ENCODE measurements at regions not wholly inside any gene's neighbourhood (a gene's known extent, or its start where the extent isn't known, plus 50 kb on each side); places are given as distances from the start of the nearest gene placed in this dataset.

DNA sequence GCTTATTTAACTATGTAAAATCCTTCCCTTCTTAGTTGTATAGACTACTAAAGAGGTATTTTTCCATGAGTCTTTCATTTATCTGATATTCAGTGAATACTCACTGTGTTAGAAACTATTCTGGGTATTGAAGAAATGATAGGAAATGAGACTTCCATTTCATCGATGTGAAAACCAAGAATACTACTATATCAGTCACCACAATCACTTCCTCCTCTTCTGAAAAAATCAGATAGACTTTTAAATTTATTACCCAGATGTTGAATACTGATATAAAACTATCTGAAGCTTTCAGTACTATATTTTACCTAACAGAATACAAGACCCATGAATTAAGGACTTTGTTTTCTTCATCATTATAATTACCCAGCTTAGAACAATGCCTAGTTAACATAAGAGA lies 1801.1 kb upstream of the CELF4 start:
- CTCF ChIA-PET: no interaction called here

GRCh38 chr18:39365836-39366485 lies 1800.4 kb upstream of the CELF4 start:
- DNase-seq (no peak), ATAC-seq (replicated peaks in 1 of 4) (no peak)
- H3K9me3 Mint-ChIP-seq: peaks cover 0 to 13% (median 11%) of the 10 kb centered on the region in 3 donors
- Histone ChIP-seq H3K36me3 (ENCODE audit: control insufficient read depth in 2 of 2, extremely low read depth in 1 of 2, insufficient read depth in 1 of 2, low read length in 1 of 2) (no peaks in the 10 kb centered on the region), H3K9me3 (no peaks in the 10 kb centered on the region), H3K4me1 (ENCODE audit: control insufficient read depth in 1 of 2, extremely low read depth in 1 of 2, insufficient read depth in 2 of 2, low read length in 2 of 2) (peaks cover 0 to 3% of the 10 kb centered on the region in 2 experiments), H3K4me3 (ENCODE audit: control insufficient read depth in 1 of 2, extremely low read depth in 1 of 2, low read length in 1 of 2) (no peak overlapping the region), H3K27ac (ENCODE audit: low read length) (no peak overlapping the region), H3K27me3 (replicated peaks in 1 of 2; ENCODE audit: control insufficient read depth in 2 of 2, extremely low read depth in 1 of 2, insufficient read depth in 2 of 2, low read length in 1 of 2) (no peaks in the 10 kb centered on the region)
- ChIA-PET POLR2A (no interaction called here), CTCF (interaction anchor here in 1 of 2 donors (0.8 kb wide), 1 partner anchor 841 kb away, joined by 3 read pairs; no protein-coding TSS in a partner anchor)
- H3K4me1 Mint-ChIP-seq: no peaks in the 10 kb centered on the region
- H3K27me3 Mint-ChIP-seq: no peaks in the 10 kb centered on the region
- H3K27ac Mint-ChIP-seq: no peak overlapping the region
- WGBS (ENCODE audit: insufficient coverage): 15% methylated on average over 3 of the region's 3 CpGs
- no peak overlapping the region for H3K4me3 Mint-ChIP-seq
- H3K36me3 Mint-ChIP-seq: no peaks in the 10 kb centered on the region

More for the DNA sequence above, 1801.1 kb upstream of the CELF4 start:
- H3K36me3 ChIP-seq (ENCODE audit: control insufficient read depth in 2 of 2, extremely low read depth in 1 of 2, insufficient read depth in 1 of 2, low read length in 1 of 2): no peaks in the 10 kb centered on the region
- WGBS (ENCODE audit: insufficient coverage): no CpG with 5 or more reads among the region's 1 CpG
- no peak overlapping the region for H3K4me3 Mint-ChIP-seq
- no peaks in the 10 kb centered on the region for H3K36me3 Mint-ChIP-seq
- no peak overlapping the region for H3K4me3 ChIP-seq (ENCODE audit: control insufficient read depth in 1 of 2, extremely low read depth in 1 of 2, low read length in 1 of 2)
- H3K4me1 Mint-ChIP-seq: no peaks in the 10 kb centered on the region
- ATAC-seq (replicated peaks in 1 of 4): no peak
- no peak for DNase-seq
- H3K9me3 Mint-ChIP-seq: peaks cover 0 to 13% (median 12%) of the 10 kb centered on the region in 3 donors
- H3K27ac Mint-ChIP-seq: no peak overlapping the region
- POLR2A ChIA-PET: no interaction called here
- no peaks in the 10 kb centered on the region for H3K27me3 ChIP-seq (replicated peaks in 1 of 2; ENCODE audit: control insufficient read depth in 2 of 2, extremely low read depth in 1 of 2, insufficient read depth in 2 of 2, low read length in 1 of 2)
- H3K27me3 Mint-ChIP-seq: no peaks in the 10 kb centered on the region
- no peaks in the 10 kb centered on the region for H3K9me3 ChIP-seq
- peaks cover 0 to 3% of the 10 kb centered on the region in 2 experiments for H3K4me1 ChIP-seq (ENCODE audit: control insufficient read depth in 1 of 2, extremely low read depth in 1 of 2, insufficient read depth in 2 of 2, low read length in 2 of 2)
- no peak overlapping the region for H3K27ac ChIP-seq (ENCODE audit: low read length)

DNA sequence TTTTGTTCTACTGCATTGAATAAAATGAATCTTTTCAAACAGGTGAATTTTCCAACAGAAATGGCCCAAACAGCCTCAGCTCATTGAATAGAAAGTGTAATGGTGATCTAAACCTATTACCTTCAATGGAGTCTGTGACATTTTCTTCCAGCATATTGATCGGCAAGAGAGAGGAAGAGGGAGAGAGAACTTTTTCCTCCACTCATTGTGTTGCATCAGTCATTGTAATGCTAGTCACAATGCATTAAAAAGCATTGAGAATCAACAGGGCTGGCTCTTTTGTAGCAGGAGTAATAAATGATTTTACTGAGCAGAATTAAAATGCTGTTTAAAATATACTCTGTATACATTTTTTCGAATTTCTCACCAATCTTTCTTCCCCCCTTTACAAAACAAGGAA lies 1794.5 kb upstream of the CELF4 start:
- no CpG with 5 or more reads among the region's 2 CpGs for WGBS (ENCODE audit: insufficient coverage)
- Histone ChIP-seq H3K4me1 (ENCODE audit: control insufficient read depth in 1 of 2, extremely low read depth in 1 of 2, insufficient read depth in 2 of 2, low read length in 2 of 2) (no peaks in the 10 kb centered on the region), H3K4me3 (ENCODE audit: control insufficient read depth in 1 of 2, extremely low read depth in 1 of 2, low read length in 1 of 2) (no peak overlapping the region), H3K27ac (ENCODE audit: low read length) (no peak overlapping the region), H3K27me3 (replicated peaks in 1 of 2; ENCODE audit: control insufficient read depth in 2 of 2, extremely low read depth in 1 of 2, insufficient read depth in 2 of 2, low read length in 1 of 2) (no peaks in the 10 kb centered on the region), H3K36me3 (ENCODE audit: control insufficient read depth in 2 of 2, extremely low read depth in 1 of 2, insufficient read depth in 1 of 2, low read length in 1 of 2) (no peaks in the 10 kb centered on the region), H3K9me3 (no peaks in the 10 kb centered on the region)
- Mint-ChIP-seq H3K27me3 (no peaks in the 10 kb centered on the region), H3K27ac (no peak overlapping the region), H3K36me3 (no peaks in the 10 kb centered on the region), H3K4me3 (no peak overlapping the region), H3K9me3 (peaks cover 0 to 9% (median 3%) of the 10 kb centered on the region in 3 donors), H3K4me1 (no peaks in the 10 kb centered on the region)
- DNase-seq: no peak
- no peak for ATAC-seq (replicated peaks in 1 of 4)
- POLR2A ChIA-PET: no interaction called here
- CTCF ChIA-PET: no interaction called here

GRCh38 chr18:39359636-39360035 lies 1794.0 kb upstream of the CELF4 start:
- ATAC-seq (replicated peaks in 1 of 4) (no peak), DNase-seq (no peak)
- H3K27me3 ChIP-seq (replicated peaks in 1 of 2; ENCODE audit: control insufficient read depth in 2 of 2, extremely low read depth in 1 of 2, insufficient read depth in 2 of 2, low read length in 1 of 2): no peaks in the 10 kb centered on the region
- Mint-ChIP-seq H3K4me1 (no peaks in the 10 kb centered on the region), H3K27me3 (no peaks in the 10 kb centered on the region), H3K4me3 (no peak overlapping the region), H3K36me3 (no peaks in the 10 kb centered on the region), H3K27ac (no peak overlapping the region), H3K9me3 (peaks cover 0 to 9% (median 3%) of the 10 kb centered on the region in 3 donors)
- ChIA-PET CTCF (no interaction called here), POLR2A (no interaction called here)
- no peaks in the 10 kb centered on the region for H3K4me1 ChIP-seq (ENCODE audit: control insufficient read depth in 1 of 2, extremely low read depth in 1 of 2, insufficient read depth in 2 of 2, low read length in 2 of 2)
- 84% methylated on average over 4 of the region's 4 CpGs for WGBS (ENCODE audit: insufficient coverage)
- no peaks in the 10 kb centered on the region for H3K36me3 ChIP-seq (ENCODE audit: control insufficient read depth in 2 of 2, extremely low read depth in 1 of 2, insufficient read depth in 1 of 2, low read length in 1 of 2)
- no peaks in the 10 kb centered on the region for H3K9me3 ChIP-seq
- no peak overlapping the region for H3K4me3 ChIP-seq (ENCODE audit: control insufficient read depth in 1 of 2, extremely low read depth in 1 of 2, low read length in 1 of 2)
- H3K27ac ChIP-seq (ENCODE audit: low read length): no peak overlapping the region

DNA sequence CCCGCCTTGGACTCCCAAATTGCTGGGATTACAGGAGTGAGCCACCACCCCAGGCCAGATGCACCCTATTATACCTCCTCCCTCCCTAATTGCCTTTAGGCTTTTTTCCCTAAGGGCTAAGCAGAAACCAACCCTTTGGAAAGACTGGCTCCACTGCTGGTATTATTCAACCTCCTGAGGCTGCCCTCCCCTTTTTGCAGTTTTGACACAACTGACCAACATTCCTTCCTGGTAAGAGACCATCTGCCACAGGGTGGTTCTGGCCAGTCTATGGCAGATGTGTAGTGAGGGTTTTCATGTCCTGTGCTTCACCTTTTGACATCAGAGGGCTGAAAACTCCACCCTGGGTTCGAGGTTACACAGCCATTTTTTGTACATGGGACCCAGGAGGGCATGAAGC lies 1785.3 kb upstream of the CELF4 start:
- no peak overlapping the region for H3K27ac Mint-ChIP-seq
- WGBS (ENCODE audit: insufficient coverage): 100% methylated on average over 1 of the region's 2 CpGs
- H3K4me3 Mint-ChIP-seq: no peak overlapping the region
- ATAC-seq (replicated peaks in 1 of 4) (no peak), DNase-seq (no peak)
- ChIA-PET CTCF (no interaction called here), POLR2A (no interaction called here)
- H3K27me3 ChIP-seq (replicated peaks in 1 of 2; ENCODE audit: control insufficient read depth in 2 of 2, extremely low read depth in 1 of 2, insufficient read depth in 2 of 2, low read length in 1 of 2): no peaks in the 10 kb centered on the region
- no peaks in the 10 kb centered on the region for H3K4me1 Mint-ChIP-seq
- H3K36me3 Mint-ChIP-seq: no peaks in the 10 kb centered on the region
- no peaks in the 10 kb centered on the region for H3K4me1 ChIP-seq (ENCODE audit: control insufficient read depth in 1 of 2, extremely low read depth in 1 of 2, insufficient read depth in 2 of 2, low read length in 2 of 2)
- no peaks in the 10 kb centered on the region for H3K36me3 ChIP-seq (ENCODE audit: control insufficient read depth in 2 of 2, extremely low read depth in 1 of 2, insufficient read depth in 1 of 2, low read length in 1 of 2)
- peaks cover 5 to 12% (median 8%) of the 10 kb centered on the region in 3 donors for H3K9me3 Mint-ChIP-seq
- no peak overlapping the region for H3K4me3 ChIP-seq (ENCODE audit: control insufficient read depth in 1 of 2, extremely low read depth in 1 of 2, low read length in 1 of 2)
- H3K27ac ChIP-seq (ENCODE audit: low read length): no peak overlapping the region
- H3K27me3 Mint-ChIP-seq: no peaks in the 10 kb centered on the region
- H3K9me3 ChIP-seq: no peaks in the 10 kb centered on the region

DNA sequence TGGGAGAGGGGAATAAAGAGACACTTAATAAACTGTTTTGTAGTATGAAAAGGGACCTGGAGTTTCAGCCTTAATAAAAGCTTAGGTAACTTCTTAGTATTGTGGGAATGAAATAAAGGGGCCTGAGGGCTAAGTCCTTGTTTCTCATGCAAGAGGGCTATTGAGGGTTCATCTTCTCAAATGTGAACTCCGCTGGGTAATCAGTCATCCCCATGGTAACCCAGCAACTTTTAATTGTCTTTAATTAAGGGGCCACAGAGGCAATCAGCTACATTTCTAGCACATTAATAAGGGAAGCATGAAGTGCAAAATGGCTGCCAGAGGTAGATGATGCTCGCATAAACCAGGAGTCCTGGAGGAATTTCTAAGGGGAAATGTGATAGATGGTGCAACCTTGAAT lies 1784.2 kb upstream of the CELF4 start:
- ChIA-PET CTCF (no interaction called here), POLR2A (no interaction called here)
- ATAC-seq (replicated peaks in 1 of 4): no peak
- Mint-ChIP-seq H3K27me3 (no peaks in the 10 kb centered on the region), H3K27ac (no peak overlapping the region), H3K9me3 (peaks cover 5 to 15% (median 8%) of the 10 kb centered on the region in 3 donors), H3K4me3 (no peak overlapping the region), H3K4me1 (no peaks in the 10 kb centered on the region), H3K36me3 (no peaks in the 10 kb centered on the region)
- no peaks in the 10 kb centered on the region for H3K27me3 ChIP-seq (replicated peaks in 1 of 2; ENCODE audit: control insufficient read depth in 2 of 2, extremely low read depth in 1 of 2, insufficient read depth in 2 of 2, low read length in 1 of 2)
- no peaks in the 10 kb centered on the region for H3K36me3 ChIP-seq (ENCODE audit: control insufficient read depth in 2 of 2, extremely low read depth in 1 of 2, insufficient read depth in 1 of 2, low read length in 1 of 2)
- no peak overlapping the region for H3K27ac ChIP-seq (ENCODE audit: low read length)
- DNase-seq: no peak
- no peaks in the 10 kb centered on the region for H3K9me3 ChIP-seq
- H3K4me3 ChIP-seq (ENCODE audit: control insufficient read depth in 1 of 2, extremely low read depth in 1 of 2, low read length in 1 of 2): no peak overlapping the region
- WGBS (ENCODE audit: insufficient coverage): no CpG with 5 or more reads among the region's 2 CpGs
- no peaks in the 10 kb centered on the region for H3K4me1 ChIP-seq (ENCODE audit: control insufficient read depth in 1 of 2, extremely low read depth in 1 of 2, insufficient read depth in 2 of 2, low read length in 2 of 2)

GRCh38 chr18:39348757-39349156 lies 1783.2 kb upstream of the CELF4 start:
- H3K27me3 Mint-ChIP-seq: no peaks in the 10 kb centered on the region
- Histone ChIP-seq H3K27me3 (replicated peaks in 1 of 2; ENCODE audit: control insufficient read depth in 2 of 2, extremely low read depth in 1 of 2, insufficient read depth in 2 of 2, low read length in 1 of 2) (no peaks in the 10 kb centered on the region), H3K27ac (ENCODE audit: low read length) (no peak overlapping the region), H3K9me3 (no peaks in the 10 kb centered on the region), H3K4me3 (ENCODE audit: control insufficient read depth in 1 of 2, extremely low read depth in 1 of 2, low read length in 1 of 2) (no peak overlapping the region), H3K36me3 (ENCODE audit: control insufficient read depth in 2 of 2, extremely low read depth in 1 of 2, insufficient read depth in 1 of 2, low read length in 1 of 2) (no peaks in the 10 kb centered on the region), H3K4me1 (ENCODE audit: control insufficient read depth in 1 of 2, extremely low read depth in 1 of 2, insufficient read depth in 2 of 2, low read length in 2 of 2) (no peaks in the 10 kb centered on the region)
- no peaks in the 10 kb centered on the region for H3K36me3 Mint-ChIP-seq
- peaks cover 7 to 21% (median 10%) of the 10 kb centered on the region in 3 donors for H3K9me3 Mint-ChIP-seq
- H3K4me1 Mint-ChIP-seq: no peaks in the 10 kb centered on the region
- ATAC-seq (replicated peaks in 1 of 4) (no peak), DNase-seq (no peak)
- H3K4me3 Mint-ChIP-seq: no peak overlapping the region
- 86% methylated on average over 1 of the region's 3 CpGs for WGBS (ENCODE audit: insufficient coverage)
- no peak overlapping the region for H3K27ac Mint-ChIP-seq
- ChIA-PET POLR2A (no interaction called here), CTCF (no interaction called here)

Measured in T-cell (primary cell).